H1 (cell line): ENCODE measurements at regions not wholly inside any gene's neighbourhood (a gene's known extent, or its start where the extent isn't known, plus 50 kb on each side); places are given as distances from the start of the nearest gene placed in this dataset.

ENCODE experiments used
- JUND ChIP-seq: IDR thresholded peaks from 2 replicates; pipeline ENCODE4 v1.6.1; 2011; ENCODE audit warnings: mild to moderate bottlenecking, improper control_type of control experiment, low read length
- TF ChIP-seq, protein P1 (sequence below), 3 experiments: IDR thresholded peaks; 1 replicate in 2 of 3; 2 replicates in 1 of 3; pipeline versions ENCODE4 v1.5.1 to v1.6.1; 2011; ENCODE audit warnings: low read length in 3 of 3, mild to moderate bottlenecking in 3 of 3, inconsistent platforms in 2 of 3, low read depth in 1 of 3, moderate library complexity in 1 of 3; ENCODE audit not compliant: insufficient read depth in 1 of 3; ENCODE audit errors: control extremely low read depth in 1 of 3

DNA sequence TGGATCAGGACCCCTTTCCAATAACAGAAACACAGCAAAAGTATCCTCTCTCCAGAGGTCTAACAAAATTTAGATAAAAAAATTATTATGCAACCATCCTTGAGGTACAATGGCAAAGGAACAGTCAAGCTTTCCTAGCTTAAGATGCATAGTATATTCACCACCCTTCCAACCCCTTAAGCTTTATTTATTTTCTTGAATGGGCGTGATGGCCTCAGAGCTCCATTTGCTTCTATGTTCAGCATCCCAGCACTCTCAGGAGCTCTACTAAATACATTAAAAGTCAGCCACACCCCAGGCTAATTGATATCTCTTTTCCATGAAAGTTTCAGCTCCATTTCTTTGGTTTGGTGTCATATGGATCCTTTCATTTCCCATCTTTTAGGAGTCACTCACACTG is 1335.2 kb upstream of the ZEB2 start (continued):
- TF ChIP-seq, protein P1, sequence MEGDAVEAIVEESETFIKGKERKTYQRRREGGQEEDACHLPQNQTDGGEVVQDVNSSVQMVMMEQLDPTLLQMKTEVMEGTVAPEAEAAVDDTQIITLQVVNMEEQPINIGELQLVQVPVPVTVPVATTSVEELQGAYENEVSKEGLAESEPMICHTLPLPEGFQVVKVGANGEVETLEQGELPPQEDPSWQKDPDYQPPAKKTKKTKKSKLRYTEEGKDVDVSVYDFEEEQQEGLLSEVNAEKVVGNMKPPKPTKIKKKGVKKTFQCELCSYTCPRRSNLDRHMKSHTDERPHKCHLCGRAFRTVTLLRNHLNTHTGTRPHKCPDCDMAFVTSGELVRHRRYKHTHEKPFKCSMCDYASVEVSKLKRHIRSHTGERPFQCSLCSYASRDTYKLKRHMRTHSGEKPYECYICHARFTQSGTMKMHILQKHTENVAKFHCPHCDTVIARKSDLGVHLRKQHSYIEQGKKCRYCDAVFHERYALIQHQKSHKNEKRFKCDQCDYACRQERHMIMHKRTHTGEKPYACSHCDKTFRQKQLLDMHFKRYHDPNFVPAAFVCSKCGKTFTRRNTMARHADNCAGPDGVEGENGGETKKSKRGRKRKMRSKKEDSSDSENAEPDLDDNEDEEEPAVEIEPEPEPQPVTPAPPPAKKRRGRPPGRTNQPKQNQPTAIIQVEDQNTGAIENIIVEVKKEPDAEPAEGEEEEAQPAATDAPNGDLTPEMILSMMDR (IDR thresholded peaks at IDR 0.05; ENCODE audit: control extremely low read depth in 1 of 3, insufficient read depth in 1 of 3, low read depth in 1 of 3, low read length in 3 of 3) = no peak
- TF ChIP-seq JUND = no peak
